Mucosa of descending colon (tissue), 3 donors: ENCODE measurements at regions not wholly inside any gene's neighbourhood (a gene's known extent, or its start where the extent isn't known, plus 50 kb on each side); places are given as distances from the start of the nearest gene placed in this dataset.

Experiments used
- ATAC-seq: fragments of 200-7000 bp; cut with Tn5 transposase; one replicate; pipeline ENCODE4 v1.9.1; 2020; ENCODE audit warnings: mild to moderate bottlenecking, moderate library complexity
- DNase-seq, 3 donors: peaks; one replicate each; pipeline ENCODE4 v3.0.0-alpha.2; 2020
- H3K36me3 ChIP-seq: fragments of 200-600 bp; one replicate; pipeline ENCODE4 v1.8.0; 2021; ENCODE audit warnings: low read depth, mild to moderate bottlenecking
- H3K4me1 ChIP-seq: fragments of 200-600 bp; one replicate; pipeline ENCODE4 v1.8.0; 2021; ENCODE audit warnings: low read depth, mild to moderate bottlenecking
- H3K4me3 ChIP-seq: fragments of 200-600 bp; one replicate; pipeline ENCODE4 v1.8.0; 2021; ENCODE audit warnings: mild to moderate bottlenecking
- H3K9me3 ChIP-seq: fragments of 200-600 bp; one replicate; pipeline ENCODE4 v1.8.0; 2021; ENCODE audit warnings: mild to moderate bottlenecking
- CTCF ChIP-seq: fragments of 200-600 bp; IDR thresholded peaks from one replicate; pipeline ENCODE4 v1.8.0; 2022; ENCODE audit warnings: antibody characterized with exemption, mild to moderate bottlenecking
- intact Hi-C, 2 donors: fragments of 100-400 bp; cut with DNase I in 1 of 2; cut with micrococcal nuclease in 1 of 2; formaldehyde crosslinking; loops; one replicate each; pipeline versions ENCODE4 v1.11.0 to v1.11.1; 2022; cut with DNase I, micrococcal nuclease
- donor health status: DM: no; HTN: no; CAD: no; lungs with moderate emphysema.
- donor health status: DM: no; HTN: no; CAD: no.
- donor health status: DM: no; HTN: yes; CAD: no.

GRCh38 chr22:49331878-49332277 is 495.8 kb downstream of the BRD1 start:
- Histone ChIP-seq H3K36me3 (no peaks in the 10 kb centered on the region), H3K4me3 (no peak overlapping the region), H3K9me3 (no peaks in the 10 kb centered on the region), H3K4me1 (no peaks in the 10 kb centered on the region)
- TF ChIP-seq CTCF: no peak
- DNase-seq: no peak
- no peak for ATAC-seq
- intact Hi-C loops: no loop called here

GRCh38 chr22:49331223-49331815 is 496.4 kb downstream of the BRD1 start:
- ATAC-seq: no peak

GRCh38 chr22:49330421-49331222 is 497.1 kb downstream of the BRD1 start:
- Histone ChIP-seq H3K4me1 (no peaks in the 10 kb centered on the region), H3K4me3 (no peak overlapping the region), H3K36me3 (no peaks in the 10 kb centered on the region), H3K9me3 (no peaks in the 10 kb centered on the region)
- no peak for TF ChIP-seq CTCF
- ATAC-seq (no peak), DNase-seq (no peak)
- intact Hi-C loops: no loop called here

More at GRCh38 chr22:49331223-49331815, 496.4 kb downstream of the BRD1 start:
- no peaks in the 10 kb centered on the region for H3K36me3 ChIP-seq
- no peak for DNase-seq
- intact Hi-C loops: no loop called here
- H3K9me3 ChIP-seq: no peaks in the 10 kb centered on the region
- H3K4me1 ChIP-seq: no peaks in the 10 kb centered on the region
- TF ChIP-seq CTCF: no peak
- H3K4me3 ChIP-seq: no peak overlapping the region

- TF ChIP-seq CTCF: no peak
- intact Hi-C loops: no loop called here
- H3K36me3 ChIP-seq: no peaks in the 10 kb centered on the region
- H3K4me1 ChIP-seq: no peaks in the 10 kb centered on the region
- DNase-seq: no peak
- ATAC-seq: no peak
- H3K4me3 ChIP-seq: no peak overlapping the region
- H3K9me3 ChIP-seq: no peaks in the 10 kb centered on the region
Measured at GRCh38 chr22:49329636-49330035, 498.0 kb downstream of the BRD1 start.

- no peak for TF ChIP-seq CTCF
Measured at GRCh38 chr22:49328630-49329405, 498.9 kb downstream of the BRD1 start.

More at GRCh38 chr22:49328630-49329405, 498.9 kb downstream of the BRD1 start:
- intact Hi-C loops: no loop called here
- H3K4me3 ChIP-seq: no peak overlapping the region
- no peaks in the 10 kb centered on the region for H3K36me3 ChIP-seq
- ATAC-seq (no peak), DNase-seq (no peak)
- no peaks in the 10 kb centered on the region for H3K9me3 ChIP-seq
- H3K4me1 ChIP-seq: no peaks in the 10 kb centered on the region
